Calu3 (cell line): ENCODE measurements at regions not wholly inside any gene's neighbourhood (a gene's known extent, or its start where the extent isn't known, plus 50 kb on each side); places are given as distances from the start of the nearest gene placed in this dataset.

ENCODE experiments used
- BruUV-seq: library from RNA; stranded (reverse); fragments of 400-500 nt; replicated peaks from 2 replicates; lab custom pipeline; 2021; lab: Mats Ljungman, UMichigan
- CTCF ChIA-PET: fragments of 300-600 bp; sonication (Branson Sonifier 250); formaldehyde crosslinking; loops from one replicate; lab custom pipeline; 2022; ENCODE audit warnings: antibody characterized with exemption; lab: Charles Lee
- DNase-seq: peaks from one replicate; pipeline ENCODE4 v3.0.0; 2022
- H3K27ac Mint-ChIP-seq: one replicate; pipeline ENCODE4 v1.8.0; 2022; ENCODE audit warnings: mixed read lengths; ENCODE audit not compliant: unreplicated experiment
- H3K27me3 Mint-ChIP-seq: one replicate; pipeline ENCODE4 v1.8.0; 2022; ENCODE audit warnings: mixed read lengths; ENCODE audit not compliant: unreplicated experiment
- H3K36me3 Mint-ChIP-seq: one replicate; pipeline ENCODE4 v1.8.0; 2022; ENCODE audit warnings: mild to moderate bottlenecking, moderate library complexity, mixed read lengths; ENCODE audit not compliant: insufficient read depth, unreplicated experiment
- H3K4me1 Mint-ChIP-seq: one replicate; pipeline ENCODE4 v1.8.0; 2022; ENCODE audit warnings: mild to moderate bottlenecking, low read depth, mixed read lengths; ENCODE audit not compliant: unreplicated experiment
- H3K4me3 Mint-ChIP-seq: one replicate; pipeline ENCODE4 v1.8.0; 2022; ENCODE audit warnings: mild to moderate bottlenecking, low read depth, moderate library complexity, mixed read lengths; ENCODE audit not compliant: unreplicated experiment
- H3K9me3 Mint-ChIP-seq: one replicate; pipeline ENCODE4 v1.8.0; 2022; ENCODE audit warnings: low read depth, mixed read lengths; ENCODE audit not compliant: unreplicated experiment
- intact Hi-C: fragments of 100-400 bp; cut with micrococcal nuclease; formaldehyde crosslinking; loops from one replicate; pipeline ENCODE4 v1.10.0; 2022; ENCODE audit not compliant: unreplicated experiment
- TF ChIP-seq, protein P1 (sequence below): fragments of 200-600 bp; IDR thresholded peaks from one replicate; pipeline ENCODE4 v1.8.0; 2022; ENCODE audit warnings: antibody characterized with exemption; ENCODE audit not compliant: unreplicated experiment

DNA sequence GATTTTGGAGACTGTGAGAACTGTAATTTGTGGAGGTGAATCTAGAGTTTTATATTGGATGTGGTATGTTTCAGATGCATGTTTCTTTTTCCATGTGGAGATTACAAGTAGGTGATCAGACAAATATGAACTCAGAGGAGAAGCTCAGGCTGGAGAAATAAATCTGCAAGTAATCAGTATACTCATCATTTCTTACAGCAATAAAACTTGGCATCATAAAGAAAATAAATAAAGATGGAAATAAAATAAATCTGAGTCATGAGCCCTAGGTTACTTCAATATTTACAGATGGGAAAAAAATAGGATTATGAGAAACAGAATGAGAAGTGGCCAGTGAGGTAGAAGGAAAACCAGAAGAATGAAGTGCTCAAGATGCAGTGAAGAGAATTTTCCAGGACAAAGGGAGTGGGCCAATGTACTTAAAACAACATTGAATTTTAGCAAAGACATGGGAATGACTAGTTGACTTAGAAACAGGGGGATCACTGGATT lies 453.8 kb downstream of the DSC3 start:
- Mint-ChIP-seq H3K27ac (no peak overlapping the region), H3K36me3 (no peaks in the 10 kb centered on the region), H3K27me3 (no peaks in the 10 kb centered on the region), H3K4me1 (no peaks in the 10 kb centered on the region), H3K9me3 (no peaks in the 10 kb centered on the region), H3K4me3 (no peak overlapping the region)
- no TSS peak for BruUV-seq
- TF ChIP-seq, protein P1, sequence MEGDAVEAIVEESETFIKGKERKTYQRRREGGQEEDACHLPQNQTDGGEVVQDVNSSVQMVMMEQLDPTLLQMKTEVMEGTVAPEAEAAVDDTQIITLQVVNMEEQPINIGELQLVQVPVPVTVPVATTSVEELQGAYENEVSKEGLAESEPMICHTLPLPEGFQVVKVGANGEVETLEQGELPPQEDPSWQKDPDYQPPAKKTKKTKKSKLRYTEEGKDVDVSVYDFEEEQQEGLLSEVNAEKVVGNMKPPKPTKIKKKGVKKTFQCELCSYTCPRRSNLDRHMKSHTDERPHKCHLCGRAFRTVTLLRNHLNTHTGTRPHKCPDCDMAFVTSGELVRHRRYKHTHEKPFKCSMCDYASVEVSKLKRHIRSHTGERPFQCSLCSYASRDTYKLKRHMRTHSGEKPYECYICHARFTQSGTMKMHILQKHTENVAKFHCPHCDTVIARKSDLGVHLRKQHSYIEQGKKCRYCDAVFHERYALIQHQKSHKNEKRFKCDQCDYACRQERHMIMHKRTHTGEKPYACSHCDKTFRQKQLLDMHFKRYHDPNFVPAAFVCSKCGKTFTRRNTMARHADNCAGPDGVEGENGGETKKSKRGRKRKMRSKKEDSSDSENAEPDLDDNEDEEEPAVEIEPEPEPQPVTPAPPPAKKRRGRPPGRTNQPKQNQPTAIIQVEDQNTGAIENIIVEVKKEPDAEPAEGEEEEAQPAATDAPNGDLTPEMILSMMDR, result no peak
- intact Hi-C loops, result no loop called here
- no peak for DNase-seq
- CTCF ChIA-PET, result no interaction called here

- H3K4me1 Mint-ChIP-seq, result no peaks in the 10 kb centered on the region
- DNase-seq, result no peak
- no peak overlapping the region for H3K4me3 Mint-ChIP-seq
- H3K27me3 Mint-ChIP-seq, result no peaks in the 10 kb centered on the region
- BruUV-seq, result no TSS peak
- H3K9me3 Mint-ChIP-seq, result no peaks in the 10 kb centered on the region
- TF ChIP-seq, protein P1, result no peak
- intact Hi-C loops, result no loop called here
- H3K27ac Mint-ChIP-seq, result no peak overlapping the region
- CTCF ChIA-PET, result no interaction called here
- H3K36me3 Mint-ChIP-seq, result no peaks in the 10 kb centered on the region
Measured at GRCh38 chr18:30583768-30584167, 458.8 kb downstream of the DSC3 start.

DNA sequence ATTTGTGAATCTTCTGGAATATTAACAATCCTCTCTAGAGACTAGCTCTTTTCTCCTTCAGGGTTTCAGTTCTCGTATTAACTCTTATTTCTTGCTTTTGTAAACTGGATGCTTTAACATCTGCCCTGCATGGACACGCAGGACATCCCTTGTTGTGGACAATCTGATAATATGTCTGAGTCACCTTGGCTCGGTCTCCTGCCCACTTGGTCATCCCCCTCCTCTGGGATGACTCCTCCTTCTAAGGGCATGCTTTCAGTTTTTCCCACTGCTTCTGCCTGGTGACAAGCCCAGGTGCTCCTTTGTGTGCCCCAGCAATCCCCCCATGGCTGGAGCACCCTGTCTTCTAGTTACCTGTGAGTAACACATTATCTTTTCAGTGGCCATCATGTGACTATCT lies 460.5 kb downstream of the DSC3 start:
- CTCF ChIA-PET, result no interaction called here
- no TSS peak for BruUV-seq
- Mint-ChIP-seq H3K4me1 (no peaks in the 10 kb centered on the region), H3K27ac (no peak overlapping the region), H3K27me3 (no peaks in the 10 kb centered on the region), H3K4me3 (no peak overlapping the region), H3K36me3 (no peaks in the 10 kb centered on the region), H3K9me3 (no peaks in the 10 kb centered on the region)
- no peak for DNase-seq
- intact Hi-C loops, result no loop called here
- TF ChIP-seq, protein P1, result no peak

- TF ChIP-seq, protein P1, result no peak
- Mint-ChIP-seq H3K36me3 (no peaks in the 10 kb centered on the region), H3K27ac (no peak overlapping the region), H3K27me3 (no peaks in the 10 kb centered on the region), H3K9me3 (no peaks in the 10 kb centered on the region), H3K4me1 (no peaks in the 10 kb centered on the region), H3K4me3 (no peak overlapping the region)
- CTCF ChIA-PET, result no interaction called here
- DNase-seq, result no peak
- intact Hi-C loops, result no loop called here
- no TSS peak for BruUV-seq
Measured at GRCh38 chr18:30578707-30579106, 463.8 kb downstream of the DSC3 start.
